Ishikawa (cell line): ENCODE measurements at regions not wholly inside any gene's neighbourhood (a gene's known extent, or its start where the extent isn't known, plus 50 kb on each side); places are given as distances from the start of the nearest gene placed in this dataset.

ENCODE experiments used
- CEBPB ChIP-seq: IDR thresholded peaks from 2 replicates; pipeline ENCODE4 v1.6.1; 2012
- CREB1 ChIP-seq: IDR thresholded peaks from 2 replicates; pipeline ENCODE4 v1.6.1; 2012; ENCODE audit warnings: low read depth
- EGR1 ChIP-seq: IDR thresholded peaks from 2 replicates; pipeline ENCODE4 v1.6.1; 2012
- EP300 ChIP-seq: IDR thresholded peaks from 2 replicates; pipeline ENCODE4 v1.6.1; 2012; ENCODE audit warnings: borderline replicate concordance
- FOXM1 ChIP-seq: IDR thresholded peaks from 2 replicates; pipeline ENCODE4 v1.6.1; 2012; ENCODE audit warnings: low read depth, borderline replicate concordance
- MAX ChIP-seq: IDR thresholded peaks from 2 replicates; pipeline ENCODE4 v1.6.1; 2012
- NFIC ChIP-seq: IDR thresholded peaks from 2 replicates; pipeline ENCODE4 v1.6.1; 2012
- RAD21 ChIP-seq: IDR thresholded peaks from 2 replicates; pipeline ENCODE4 v1.6.1; 2012; ENCODE audit warnings: low read depth
- TAF1 ChIP-seq: IDR thresholded peaks from 2 replicates; pipeline ENCODE4 v1.6.1; 2012; ENCODE audit warnings: low read depth, mild to moderate bottlenecking
- TCF12 ChIP-seq: IDR thresholded peaks from 2 replicates; pipeline ENCODE4 v1.6.1; 2012; ENCODE audit warnings: low read depth
- TEAD4 ChIP-seq: IDR thresholded peaks from 2 replicates; pipeline ENCODE4 v1.6.1; 2012
- YY1 ChIP-seq: IDR thresholded peaks from 2 replicates; pipeline ENCODE4 v1.6.1; 2012; ENCODE audit warnings: low read depth
- ZBTB7A ChIP-seq: IDR thresholded peaks from 2 replicates; pipeline ENCODE4 v1.6.1; 2012; ENCODE audit warnings: low read depth
- TF ChIP-seq, protein P1 (sequence below): IDR thresholded peaks from 2 replicates; pipeline ENCODE4 v1.6.1; 2012
- TF ChIP-seq, protein P2 (sequence below): IDR thresholded peaks from 2 replicates; pipeline ENCODE4 v1.6.1; 2012; ENCODE audit warnings: low read depth, mild to moderate bottlenecking

- TF ChIP-seq EP300, result no peak
- TF ChIP-seq RAD21, result no peak
- no peak for TF ChIP-seq EGR1
- TF ChIP-seq TEAD4, result no peak
- no peak for TF ChIP-seq TAF1
- TF ChIP-seq, protein P1, sequence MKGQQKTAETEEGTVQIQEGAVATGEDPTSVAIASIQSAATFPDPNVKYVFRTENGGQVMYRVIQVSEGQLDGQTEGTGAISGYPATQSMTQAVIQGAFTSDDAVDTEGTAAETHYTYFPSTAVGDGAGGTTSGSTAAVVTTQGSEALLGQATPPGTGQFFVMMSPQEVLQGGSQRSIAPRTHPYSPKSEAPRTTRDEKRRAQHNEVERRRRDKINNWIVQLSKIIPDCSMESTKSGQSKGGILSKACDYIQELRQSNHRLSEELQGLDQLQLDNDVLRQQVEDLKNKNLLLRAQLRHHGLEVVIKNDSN, result no peak
- no peak for TF ChIP-seq CREB1
- TF ChIP-seq, protein P2, sequence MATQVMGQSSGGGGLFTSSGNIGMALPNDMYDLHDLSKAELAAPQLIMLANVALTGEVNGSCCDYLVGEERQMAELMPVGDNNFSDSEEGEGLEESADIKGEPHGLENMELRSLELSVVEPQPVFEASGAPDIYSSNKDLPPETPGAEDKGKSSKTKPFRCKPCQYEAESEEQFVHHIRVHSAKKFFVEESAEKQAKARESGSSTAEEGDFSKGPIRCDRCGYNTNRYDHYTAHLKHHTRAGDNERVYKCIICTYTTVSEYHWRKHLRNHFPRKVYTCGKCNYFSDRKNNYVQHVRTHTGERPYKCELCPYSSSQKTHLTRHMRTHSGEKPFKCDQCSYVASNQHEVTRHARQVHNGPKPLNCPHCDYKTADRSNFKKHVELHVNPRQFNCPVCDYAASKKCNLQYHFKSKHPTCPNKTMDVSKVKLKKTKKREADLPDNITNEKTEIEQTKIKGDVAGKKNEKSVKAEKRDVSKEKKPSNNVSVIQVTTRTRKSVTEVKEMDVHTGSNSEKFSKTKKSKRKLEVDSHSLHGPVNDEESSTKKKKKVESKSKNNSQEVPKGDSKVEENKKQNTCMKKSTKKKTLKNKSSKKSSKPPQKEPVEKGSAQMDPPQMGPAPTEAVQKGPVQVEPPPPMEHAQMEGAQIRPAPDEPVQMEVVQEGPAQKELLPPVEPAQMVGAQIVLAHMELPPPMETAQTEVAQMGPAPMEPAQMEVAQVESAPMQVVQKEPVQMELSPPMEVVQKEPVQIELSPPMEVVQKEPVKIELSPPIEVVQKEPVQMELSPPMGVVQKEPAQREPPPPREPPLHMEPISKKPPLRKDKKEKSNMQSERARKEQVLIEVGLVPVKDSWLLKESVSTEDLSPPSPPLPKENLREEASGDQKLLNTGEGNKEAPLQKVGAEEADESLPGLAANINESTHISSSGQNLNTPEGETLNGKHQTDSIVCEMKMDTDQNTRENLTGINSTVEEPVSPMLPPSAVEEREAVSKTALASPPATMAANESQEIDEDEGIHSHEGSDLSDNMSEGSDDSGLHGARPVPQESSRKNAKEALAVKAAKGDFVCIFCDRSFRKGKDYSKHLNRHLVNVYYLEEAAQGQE, result no peak
- no peak for TF ChIP-seq MAX
- TF ChIP-seq NFIC, result no peak
- no peak for TF ChIP-seq CEBPB
- no peak for TF ChIP-seq ZBTB7A
- no peak for TF ChIP-seq YY1
- TF ChIP-seq FOXM1, result no peak
- no peak for TF ChIP-seq TCF12
These were observed 346.6 kb upstream of the NCAM1 start for GRCh38 chr11:112614605-112615004.

DNA sequence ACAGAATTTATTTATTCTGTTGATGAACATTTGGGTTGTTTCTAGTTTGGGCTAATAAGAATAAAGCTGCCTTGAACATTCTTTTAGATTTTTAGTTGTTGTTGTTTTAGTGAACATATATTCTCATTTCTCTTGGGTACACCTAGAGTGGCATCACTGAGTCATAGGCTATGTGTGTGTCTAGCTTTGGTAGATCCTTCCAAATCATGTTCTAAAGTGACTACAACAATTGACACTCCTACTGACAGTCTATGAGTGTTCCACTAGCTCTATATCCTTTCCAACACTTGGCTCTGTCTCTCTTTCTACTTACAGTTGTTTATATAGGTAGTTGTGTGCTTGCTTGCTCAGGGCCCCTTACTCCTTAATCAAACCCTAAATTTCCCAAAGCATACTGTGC lies 346.0 kb upstream of the NCAM1 start:
- TF ChIP-seq EP300, result no peak
- TF ChIP-seq CREB1, result no peak
- TF ChIP-seq NFIC, result no peak
- TF ChIP-seq TEAD4, result no peak
- no peak for TF ChIP-seq RAD21
- no peak for TF ChIP-seq YY1
- no peak for TF ChIP-seq MAX
- TF ChIP-seq ZBTB7A, result no peak

DNA sequence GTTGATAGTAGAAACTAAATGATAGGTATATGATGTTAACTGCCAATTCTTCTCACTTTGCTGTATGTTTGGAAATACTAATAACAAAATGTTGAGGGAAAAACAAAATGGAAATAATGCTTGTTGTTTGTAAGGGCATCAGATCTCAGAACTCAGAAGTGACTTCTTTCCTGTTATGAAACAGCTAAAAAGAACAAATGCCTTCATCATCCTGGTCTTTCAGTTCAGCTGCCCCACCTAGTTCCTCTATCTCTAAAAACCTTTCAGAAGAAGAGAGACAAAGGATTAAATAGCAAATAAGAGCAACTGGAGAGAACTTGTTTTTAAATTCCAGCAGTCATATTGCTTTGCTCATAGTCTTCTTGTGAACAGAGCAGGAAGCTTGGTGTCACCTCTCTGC lies 345.3 kb upstream of the NCAM1 start:
- TF ChIP-seq, protein P1, result no peak
- TF ChIP-seq FOXM1 (no peak), TAF1 (no peak), CREB1 (no peak), NFIC (no peak), EP300 (no peak), EGR1 (no peak), MAX (no peak), TCF12 (no peak), CEBPB (no peak), ZBTB7A (no peak), RAD21 (no peak), YY1 (no peak), TEAD4 (no peak)
- TF ChIP-seq, protein P2, result no peak

DNA sequence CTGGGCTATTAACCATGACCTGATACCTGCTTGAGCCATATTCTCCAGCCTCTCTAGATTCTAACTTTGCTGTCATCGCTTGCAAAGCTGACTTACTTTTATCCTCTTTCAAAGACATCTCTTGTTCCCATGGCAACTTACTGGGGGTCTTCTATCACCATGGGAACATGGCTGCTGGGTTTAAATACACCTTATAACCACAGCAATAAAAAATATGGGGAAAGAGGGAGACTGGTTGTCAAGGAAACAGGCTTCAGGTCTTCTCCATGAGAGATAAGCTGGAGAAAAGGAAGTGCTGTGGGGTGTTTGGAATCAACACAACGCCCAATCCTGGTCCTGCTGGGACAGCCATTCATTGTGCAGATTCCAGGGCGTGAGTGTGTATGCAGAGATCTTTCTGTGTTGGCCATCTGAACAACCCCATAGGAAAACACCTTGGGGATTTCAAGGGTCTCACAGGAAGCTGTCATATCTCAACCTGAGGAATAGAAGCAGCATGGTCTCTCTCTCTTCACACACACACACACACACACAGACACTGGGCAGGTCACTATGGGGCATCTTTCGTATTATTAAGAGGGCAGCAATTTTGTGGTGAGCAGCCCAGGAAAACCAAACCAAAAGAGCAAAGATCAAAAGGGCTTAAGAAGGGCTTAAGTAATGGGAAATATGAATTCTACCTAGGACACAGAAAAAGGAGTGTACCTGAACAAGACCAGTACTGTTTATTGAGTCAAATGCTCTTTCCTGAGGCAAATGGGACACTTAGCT lies 344.7 kb upstream of the NCAM1 start:
- TF ChIP-seq EP300, result no peak
- TF ChIP-seq, protein P1, result no peak
- TF ChIP-seq CEBPB, result no peak
- no peak for TF ChIP-seq YY1
- no peak for TF ChIP-seq TEAD4
- TF ChIP-seq NFIC, result no peak
- no peak for TF ChIP-seq FOXM1
- no peak for TF ChIP-seq EGR1
- no peak for TF ChIP-seq CREB1
- TF ChIP-seq, protein P2, result no peak
- no peak for TF ChIP-seq TCF12
- no peak for TF ChIP-seq RAD21
- no peak for TF ChIP-seq TAF1
- TF ChIP-seq MAX, result no peak
- no peak for TF ChIP-seq ZBTB7A
